ENCODE measurements at regions not wholly inside any gene's neighbourhood (a gene's known extent, or its start where the extent isn't known, plus 50 kb on each side); places are given as distances from the start of the nearest gene placed in this dataset.
"Not testable (repeated sequence)": the region's sequence is repeated elsewhere in the genome, so short reads cannot be mapped to it uniquely, and the experiment has no call there.

DNA sequence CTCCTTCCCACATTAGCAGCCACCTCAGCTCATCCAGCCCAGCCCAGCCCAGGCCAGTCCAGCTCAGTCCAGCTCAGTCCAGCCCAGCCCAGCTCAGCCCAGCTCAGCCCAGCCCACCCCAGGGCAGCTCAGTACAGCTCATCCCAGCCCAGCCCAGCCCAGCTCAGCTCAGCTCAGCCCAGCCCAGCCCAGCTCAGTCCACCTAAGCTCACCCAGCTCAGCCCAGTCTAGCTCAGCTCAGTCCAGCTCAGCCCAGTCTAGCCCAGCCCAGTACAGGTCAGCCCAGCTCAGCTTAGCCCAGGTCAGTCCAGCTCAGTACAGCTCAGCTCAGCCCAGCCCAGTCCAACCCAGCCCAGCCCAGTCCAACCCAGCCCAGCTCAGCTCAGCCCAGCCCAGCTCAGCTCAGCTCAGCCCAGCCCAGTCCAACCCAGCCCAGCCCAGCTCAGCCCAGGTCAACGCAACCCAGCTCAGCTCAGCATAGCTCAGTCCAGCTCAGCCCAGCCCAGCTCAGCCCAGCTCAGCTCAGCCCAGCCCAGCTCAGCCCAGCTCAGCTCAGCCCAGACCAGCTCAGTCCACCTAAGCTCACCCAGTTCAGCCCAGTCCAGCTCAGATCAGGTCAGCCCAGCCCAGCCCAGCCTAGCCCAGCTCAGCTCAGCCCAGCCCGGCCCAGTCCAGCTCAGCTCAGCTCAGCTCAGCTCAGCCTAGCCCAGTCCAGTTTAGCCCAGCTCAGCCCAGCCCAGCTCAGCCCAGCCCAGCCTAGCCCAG, 63.0 kb downstream of the TMEM121 start:
- H3K9ac ChIP-seq (replicated peaks; ENCODE audit: extremely low read depth, insufficient read depth, low read length) = no peak overlapping the region
- no peaks in the 10 kb centered on the region for H3K9me1 ChIP-seq (replicated peaks; ENCODE audit: control insufficient read depth, extremely low read depth, insufficient read depth, low read length)
- no peaks in the 10 kb centered on the region for H3K27me3 ChIP-seq (ENCODE audit: control insufficient read depth in 2 of 2, insufficient read depth in 2 of 2, low read length in 2 of 2)
- BruUV-seq (replicated peaks) = no TSS peak
- intact Hi-C loops (cut with micrococcal nuclease) (no loop called here), dilution Hi-C loops (cut with MboI; ENCODE audit: extremely low pct_ligation_motif_present, low sequenced_read_pairs) (no loop called here)
- ChIA-PET CTCF (no interaction called here), POLR2A (no interaction called here)
- no peaks in the 10 kb centered on the region for H3K36me3 ChIP-seq (ENCODE audit: control insufficient read depth in 2 of 2, extremely low read depth in 1 of 2, insufficient read depth in 2 of 2, low read length in 2 of 2)
- no peak overlapping the region for H3K27ac ChIP-seq (ENCODE audit: insufficient read depth, low read depth, low read length)
- no peak overlapping the region for H3K4me2 ChIP-seq (ENCODE audit: insufficient read depth, low read length)
- H3K4me3 ChIP-seq (replicated peaks in 1 of 3; ENCODE audit: insufficient read depth in 1 of 3, low read depth in 1 of 3, low read length in 3 of 3) = no peak overlapping the region
- H4K20me1 ChIP-seq (replicated peaks; ENCODE audit: control insufficient read depth, extremely low read depth, insufficient read depth, low read length) = no peaks in the 10 kb centered on the region
- H2AFZ ChIP-seq (ENCODE audit: low read depth, low read length) = no peak overlapping the region
- FAIRE-seq (no peak), DNase-seq (ENCODE audit: low read depth, low spot score) (no peak)
- H3K4me1 ChIP-seq (ENCODE audit: control insufficient read depth, extremely low read depth, insufficient read depth, low read length) = no peaks in the 10 kb centered on the region
- H3K79me2 ChIP-seq (ENCODE audit: control insufficient read depth, insufficient read depth, low read length) = no peaks in the 10 kb centered on the region
- H3K9me3 ChIP-seq (replicated peaks; ENCODE audit: control insufficient read depth, insufficient read depth, low read length) = no peaks in the 10 kb centered on the region
- no peak for TF ChIP-seq FOS (IDR thresholded peaks at IDR 0.05; ENCODE audit: borderline replicate concordance, insufficient read depth, low read length)
- TF ChIP-seq POLR2A (IDR thresholded peaks at IDR 0.05; ENCODE audit: low read depth, low read length) = no peak
- TF ChIP-seq, protein P1, sequence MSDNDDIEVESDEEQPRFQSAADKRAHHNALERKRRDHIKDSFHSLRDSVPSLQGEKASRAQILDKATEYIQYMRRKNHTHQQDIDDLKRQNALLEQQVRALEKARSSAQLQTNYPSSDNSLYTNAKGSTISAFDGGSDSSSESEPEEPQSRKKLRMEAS (IDR thresholded peaks at IDR 0.05; ENCODE audit: insufficient read depth, insufficient read length) = no peak
- TF ChIP-seq MYC (IDR thresholded peaks at IDR 0.05; ENCODE audit: low read depth, low read length) = no peak
- TF ChIP-seq POLR2AphosphoS5 (IDR thresholded peaks at IDR 0.05; ENCODE audit: insufficient read depth, low read depth, low read length) = no peak
- no peak for TF ChIP-seq GATA2 (IDR thresholded peaks at IDR 0.05; ENCODE audit: insufficient read depth, insufficient read length, low read depth, low read length)
- no peak for TF ChIP-seq JUN (IDR thresholded peaks at IDR 0.05; ENCODE audit: borderline replicate concordance, insufficient read depth, insufficient read length, low read depth)
- TF ChIP-seq EZH2 (IDR thresholded peaks at IDR 0.05; ENCODE audit: borderline replicate concordance, low read depth, low read length, severe bottlenecking) = no peak
- TF ChIP-seq, protein P2, sequence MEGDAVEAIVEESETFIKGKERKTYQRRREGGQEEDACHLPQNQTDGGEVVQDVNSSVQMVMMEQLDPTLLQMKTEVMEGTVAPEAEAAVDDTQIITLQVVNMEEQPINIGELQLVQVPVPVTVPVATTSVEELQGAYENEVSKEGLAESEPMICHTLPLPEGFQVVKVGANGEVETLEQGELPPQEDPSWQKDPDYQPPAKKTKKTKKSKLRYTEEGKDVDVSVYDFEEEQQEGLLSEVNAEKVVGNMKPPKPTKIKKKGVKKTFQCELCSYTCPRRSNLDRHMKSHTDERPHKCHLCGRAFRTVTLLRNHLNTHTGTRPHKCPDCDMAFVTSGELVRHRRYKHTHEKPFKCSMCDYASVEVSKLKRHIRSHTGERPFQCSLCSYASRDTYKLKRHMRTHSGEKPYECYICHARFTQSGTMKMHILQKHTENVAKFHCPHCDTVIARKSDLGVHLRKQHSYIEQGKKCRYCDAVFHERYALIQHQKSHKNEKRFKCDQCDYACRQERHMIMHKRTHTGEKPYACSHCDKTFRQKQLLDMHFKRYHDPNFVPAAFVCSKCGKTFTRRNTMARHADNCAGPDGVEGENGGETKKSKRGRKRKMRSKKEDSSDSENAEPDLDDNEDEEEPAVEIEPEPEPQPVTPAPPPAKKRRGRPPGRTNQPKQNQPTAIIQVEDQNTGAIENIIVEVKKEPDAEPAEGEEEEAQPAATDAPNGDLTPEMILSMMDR (IDR thresholded peaks at IDR 0.05; ENCODE audit: extremely low read depth in 1 of 2, insufficient read depth in 1 of 2, low read depth in 1 of 2, low read length in 2 of 2) = no peak

DNA sequence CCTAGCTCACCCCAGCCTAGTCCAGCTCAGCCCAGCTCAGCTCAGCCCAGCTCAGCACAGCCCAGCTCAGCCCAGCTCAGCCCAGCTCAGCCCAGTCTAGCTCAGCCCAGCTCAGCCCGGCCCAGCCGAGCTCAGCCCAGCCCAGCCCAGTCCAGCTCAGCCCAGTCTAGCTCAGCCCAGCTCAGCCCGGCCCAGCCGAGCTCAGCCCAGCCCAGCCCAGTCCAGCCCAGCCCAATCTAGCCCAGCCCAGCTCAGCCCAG, 63.5 kb downstream of the TMEM121 start:
- H3K27me3 ChIP-seq (ENCODE audit: control insufficient read depth in 2 of 2, insufficient read depth in 2 of 2, low read length in 2 of 2); H2AFZ ChIP-seq (ENCODE audit: low read depth, low read length); H3K79me2 ChIP-seq (ENCODE audit: control insufficient read depth, insufficient read depth, low read length); H3K36me3 ChIP-seq (ENCODE audit: control insufficient read depth in 2 of 2, extremely low read depth in 1 of 2, insufficient read depth in 2 of 2, low read length in 2 of 2); H3K9ac ChIP-seq (replicated peaks; ENCODE audit: extremely low read depth, insufficient read depth, low read length); CTCF ChIA-PET; H3K27ac ChIP-seq (ENCODE audit: insufficient read depth, low read depth, low read length); dilution Hi-C loops (cut with MboI; ENCODE audit: extremely low pct_ligation_motif_present, low sequenced_read_pairs); H3K4me3 ChIP-seq (replicated peaks in 1 of 3; ENCODE audit: insufficient read depth in 1 of 3, low read depth in 1 of 3, low read length in 3 of 3); H3K4me2 ChIP-seq (ENCODE audit: insufficient read depth, low read length); POLR2A ChIA-PET; H3K9me3 ChIP-seq (replicated peaks; ENCODE audit: control insufficient read depth, insufficient read depth, low read length); FAIRE-seq; DNase-seq (ENCODE audit: low read depth, low spot score); intact Hi-C loops (cut with micrococcal nuclease); H3K4me1 ChIP-seq (ENCODE audit: control insufficient read depth, extremely low read depth, insufficient read depth, low read length); H4K20me1 ChIP-seq (replicated peaks; ENCODE audit: control insufficient read depth, extremely low read depth, insufficient read depth, low read length); H3K9me1 ChIP-seq (replicated peaks; ENCODE audit: control insufficient read depth, extremely low read depth, insufficient read depth, low read length); BruUV-seq (replicated peaks): not testable (repeated sequence)

All from endothelial cell of umbilical vein (primary cell).